K562 (cell line): ENCODE measurements at regions not wholly inside any gene's neighbourhood (a gene's known extent, or its start where the extent isn't known, plus 50 kb on each side); places are given as distances from the start of the nearest gene placed in this dataset.

Source experiments
- ASH1L ChIP-seq: fragments of 450-650 bp; IDR thresholded peaks from 2 replicates; pipeline ENCODE4 v1.6.1; 2018; ENCODE audit warnings: borderline replicate concordance, mild to moderate bottlenecking, low read depth; ENCODE audit not compliant: partially characterized antibody
- BACH1 ChIP-seq: fragments of 200-800 bp; sonication (Bioruptor generic); IDR thresholded peaks from 2 replicates; pipeline ENCODE4 v1.6.1; 2016; ENCODE audit warnings: missing genetic modification characterization, missing compliant biosample characterization
- ZNF134 ChIP-seq: fragments of 250-450 bp; sonication (Bioruptor Pico); conservative IDR thresholded peaks from 2 replicates; pipeline ENCODE4 v1.4.0; 2020

DNA sequence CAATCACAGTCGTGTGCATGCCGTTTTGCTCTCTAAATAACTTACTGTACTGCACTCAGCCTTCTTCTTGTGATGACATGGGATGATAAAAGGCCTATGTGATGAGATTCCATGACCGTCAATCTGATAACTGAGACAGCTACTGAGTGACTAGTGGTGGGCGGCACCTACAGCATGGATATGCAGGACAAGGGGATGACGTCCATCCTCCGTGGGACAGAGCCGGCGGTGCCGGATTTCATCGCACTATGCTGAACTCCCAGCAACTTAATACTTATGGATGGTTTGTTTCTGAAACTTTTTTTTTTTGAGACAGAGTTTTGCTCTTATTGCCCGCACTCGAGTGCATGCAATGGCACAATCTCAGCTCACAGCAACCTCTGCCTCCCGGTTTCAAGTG is 146.8 kb upstream of the TSHZ3 start:
- TF ChIP-seq ZNF134 (CRISPR knock-in tag) (no peak), ASH1L (no peak), BACH1 (tag) (no peak)
